SK-N-MC (cell line): ENCODE measurements at regions not wholly inside any gene's neighbourhood (a gene's known extent, or its start where the extent isn't known, plus 50 kb on each side); places are given as distances from the start of the nearest gene placed in this dataset.

Experiments used
- EZH2 ChIP-seq: fragments of 200-600 bp; sonication (generic); IDR thresholded peaks from one replicate; pipeline ENCODE4 v1.6.1; 2017; ENCODE audit warnings: antibody characterized with exemption
- POLR2AphosphoS5 ChIP-seq: IDR thresholded peaks from 2 replicates; pipeline ENCODE4 v1.6.1; 2012; ENCODE audit warnings: mild to moderate bottlenecking, low read depth, low read length, borderline replicate concordance

- no peak for TF ChIP-seq POLR2AphosphoS5
- TF ChIP-seq EZH2: no peak
Observed at GRCh38 chr15:94723801-94724200, 492.4 kb downstream of the MCTP2 start.
